ENCODE measurements at regions not wholly inside any gene's neighbourhood (a gene's known extent, or its start where the extent isn't known, plus 50 kb on each side); places are given as distances from the start of the nearest gene placed in this dataset.

DNA sequence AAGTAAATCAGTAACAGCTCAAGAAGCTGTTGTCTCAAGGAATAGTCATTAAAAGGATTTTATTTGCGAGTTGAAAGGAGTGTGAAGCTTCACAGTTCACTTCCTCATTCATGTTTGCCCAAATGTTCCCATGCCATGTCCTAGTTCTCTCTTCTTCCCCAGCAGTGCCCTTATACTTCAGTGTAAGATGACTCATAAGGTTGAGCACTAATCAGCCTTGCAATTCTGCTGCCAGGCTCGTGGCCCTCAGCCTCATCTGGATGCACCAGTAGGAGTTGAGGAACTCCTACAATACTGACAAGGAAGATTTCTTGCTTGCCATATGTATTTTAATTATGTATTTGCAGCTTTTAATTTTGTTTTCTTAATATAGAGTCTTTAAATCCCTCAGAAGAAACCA, 1980.4 kb downstream of the SUCLG1 start:
- H3K79me2 ChIP-seq (ENCODE audit: low read length): no peaks in the 10 kb centered on the region
- no peaks in the 10 kb centered on the region for H4K20me1 ChIP-seq (ENCODE audit: insufficient read depth, low read length)
- no peaks in the 10 kb centered on the region for H3K27me3 ChIP-seq (replicated peaks; ENCODE audit: insufficient read depth, low read length)
- TF ChIP-seq EZH2phosphoT487 (IDR thresholded peaks at IDR 0.05; ENCODE audit: low read length) (no peak), CTCF (IDR thresholded peaks at IDR 0.05; ENCODE audit: low read length) (no peak), EZH2 (optimal IDR thresholded peaks at IDR 0.05; ENCODE audit: low read depth, low read length) (no peak)
- no peaks in the 10 kb centered on the region for H3F3A ChIP-seq (ENCODE audit: insufficient read depth, low read length)
- H3K27ac ChIP-seq (ENCODE audit: low read length): no peak overlapping the region
- H3K36me3 ChIP-seq (replicated peaks; ENCODE audit: insufficient read depth, low read length): no peaks in the 10 kb centered on the region
- no peak overlapping the region for H3K9ac ChIP-seq (ENCODE audit: low read length)
- DNase-seq: no peak
- no peak overlapping the region for H3K4me2 ChIP-seq (ENCODE audit: low read depth, low read length)
- no peaks in the 10 kb centered on the region for H3K9me2 ChIP-seq (replicated peaks; ENCODE audit: insufficient read depth, low read length)
- H3K4me1 ChIP-seq (ENCODE audit: low read length): no peaks in the 10 kb centered on the region
- H2AFZ ChIP-seq (ENCODE audit: low read length): no peak overlapping the region
- H3K4me3 ChIP-seq (ENCODE audit: low read length): no peak overlapping the region
- H3K9me3 ChIP-seq (replicated peaks; ENCODE audit: insufficient read depth, low read length): no peaks in the 10 kb centered on the region

DNA sequence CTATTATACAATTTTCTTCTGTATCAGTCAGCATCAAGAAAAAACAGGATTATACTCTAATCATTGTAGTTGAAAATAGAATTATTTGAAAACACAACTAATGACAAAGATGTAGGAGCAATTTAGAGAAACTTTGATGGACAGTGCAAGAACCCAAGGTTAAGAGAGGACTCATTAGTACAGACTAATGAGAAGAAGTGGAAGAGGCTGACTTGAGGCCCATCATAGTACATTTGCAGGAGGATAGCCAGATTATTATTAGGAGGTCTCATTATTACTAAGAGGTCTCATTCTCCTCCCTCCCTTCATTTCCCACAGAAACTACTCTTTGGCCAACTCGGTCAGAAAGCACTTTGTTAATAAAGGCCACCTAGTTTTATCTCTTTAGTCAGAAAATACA, 1983.0 kb downstream of the SUCLG1 start:
- Histone ChIP-seq H3K4me2 (ENCODE audit: low read depth, low read length) (no peak overlapping the region), H3K4me1 (ENCODE audit: low read length) (no peaks in the 10 kb centered on the region), H3K79me2 (ENCODE audit: low read length) (no peaks in the 10 kb centered on the region), H3K9me3 (replicated peaks; ENCODE audit: insufficient read depth, low read length) (no peaks in the 10 kb centered on the region), H3K27ac (ENCODE audit: low read length) (no peak overlapping the region), H3K4me3 (ENCODE audit: low read length) (no peak overlapping the region), H2AFZ (ENCODE audit: low read length) (no peak overlapping the region), H3F3A (ENCODE audit: insufficient read depth, low read length) (no peaks in the 10 kb centered on the region), H3K36me3 (replicated peaks; ENCODE audit: insufficient read depth, low read length) (no peaks in the 10 kb centered on the region), H3K9ac (ENCODE audit: low read length) (no peak overlapping the region), H4K20me1 (ENCODE audit: insufficient read depth, low read length) (no peaks in the 10 kb centered on the region), H3K9me2 (replicated peaks; ENCODE audit: insufficient read depth, low read length) (no peaks in the 10 kb centered on the region), H3K27me3 (replicated peaks; ENCODE audit: insufficient read depth, low read length) (no peaks in the 10 kb centered on the region)
- DNase-seq: no peak
- TF ChIP-seq CTCF (IDR thresholded peaks at IDR 0.05; ENCODE audit: low read length) (no peak), EZH2phosphoT487 (IDR thresholded peaks at IDR 0.05; ENCODE audit: low read length) (no peak), EZH2 (optimal IDR thresholded peaks at IDR 0.05; ENCODE audit: low read depth, low read length) (no peak)

GRCh38 chr2:82428251-82428650, 2030.8 kb downstream of the SUCLG1 start:
- DNase-seq: no peak
- no peak overlapping the region for H3K4me2 ChIP-seq (ENCODE audit: low read depth, low read length)
- TF ChIP-seq EZH2phosphoT487 (IDR thresholded peaks at IDR 0.05; ENCODE audit: low read length): no peak
- no peak for TF ChIP-seq EZH2 (optimal IDR thresholded peaks at IDR 0.05; ENCODE audit: low read depth, low read length)
- no peak for TF ChIP-seq CTCF (IDR thresholded peaks at IDR 0.05; ENCODE audit: low read length)
- H3K27ac ChIP-seq (ENCODE audit: low read length): no peak overlapping the region
- H3K9ac ChIP-seq (ENCODE audit: low read length): no peak overlapping the region
- no peaks in the 10 kb centered on the region for H3K4me1 ChIP-seq (ENCODE audit: low read length)
- H3K36me3 ChIP-seq (replicated peaks; ENCODE audit: insufficient read depth, low read length): no peaks in the 10 kb centered on the region
- H3K27me3 ChIP-seq (replicated peaks; ENCODE audit: insufficient read depth, low read length): no peaks in the 10 kb centered on the region
- H4K20me1 ChIP-seq (ENCODE audit: insufficient read depth, low read length): no peaks in the 10 kb centered on the region
- H3K79me2 ChIP-seq (ENCODE audit: low read length): no peaks in the 10 kb centered on the region
- no peaks in the 10 kb centered on the region for H3F3A ChIP-seq (ENCODE audit: insufficient read depth, low read length)
- no peak overlapping the region for H3K4me3 ChIP-seq (ENCODE audit: low read length)
- no peak overlapping the region for H2AFZ ChIP-seq (ENCODE audit: low read length)
- H3K9me3 ChIP-seq (replicated peaks; ENCODE audit: insufficient read depth, low read length): no peaks in the 10 kb centered on the region; the same call in 1 of the 2 replicates
- H3K9me2 ChIP-seq (replicated peaks; ENCODE audit: insufficient read depth, low read length): no peaks in the 10 kb centered on the region
